Panc1 (cell line): ENCODE measurements at regions not wholly inside any gene's neighbourhood (a gene's known extent, or its start where the extent isn't known, plus 50 kb on each side); places are given as distances from the start of the nearest gene placed in this dataset.

Experiments
- ATAC-seq: fragments of 200-7000 bp; cut with Tn5 transposase; 2 replicates; pipeline ENCODE4 v1.9.1; 2020; ENCODE audit warnings: mild to moderate bottlenecking, moderate library complexity
- BruUV-seq: library from RNA; stranded (reverse); fragments of 400-500 nt; replicated peaks from 2 replicates; lab custom pipeline; 2021; lab: Mats Ljungman, UMichigan
- CTCF ChIA-PET: fragments of 300-600 bp; sonication (Branson Sonifier 250); formaldehyde crosslinking; loops from one replicate; lab custom pipeline; 2022; ENCODE audit warnings: antibody characterized with exemption; lab: Charles Lee
- POLR2A ChIA-PET: fragments of 300-600 bp; sonication (Branson Sonifier 250); formaldehyde crosslinking; loops from one replicate; lab custom pipeline; 2022; ENCODE audit warnings: antibody characterized with exemption; lab: Charles Lee
- DNase-seq: peaks from one replicate; pipeline ENCODE4 v3.0.0-alpha.2; 2010; ENCODE audit warnings: low read depth, low spot score
- H3K27ac ChIP-seq: 2 replicates; pipeline ENCODE4 v1.5.1; 2011; ENCODE audit warnings: mild to moderate bottlenecking, low read length, inconsistent platforms
- H3K27me3 ChIP-seq: fragments of 200-500 bp; sonication (Bioruptor generic); 2 replicates; pipeline ENCODE4 v1.6.0; 2014; ENCODE audit warnings: low read length, inconsistent platforms; ENCODE audit not compliant: control insufficient read depth, insufficient read depth
- H3K36me3 ChIP-seq: fragments of 200-500 bp; sonication (Bioruptor generic); 2 replicates; pipeline ENCODE4 v1.5.1; 2014; ENCODE audit warnings: inconsistent platforms, mild to moderate bottlenecking, low read length, moderate library complexity; ENCODE audit not compliant: control insufficient read depth, insufficient read depth
- H3K4me1 ChIP-seq: 2 replicates; pipeline ENCODE4 v1.5.1; 2011; ENCODE audit warnings: inconsistent platforms, mild to moderate bottlenecking, low read length, moderate library complexity; ENCODE audit not compliant: control insufficient read depth, insufficient read depth
- H3K4me3 ChIP-seq, 2 experiments: 2 replicates each; pipeline ENCODE4 v1.5.1; 2011 to 2012; ENCODE audit warnings: low read depth in 2 of 2, low read length in 2 of 2, mild to moderate bottlenecking in 2 of 2, inconsistent platforms in 1 of 2, moderate library complexity in 1 of 2
- H3K9me3 ChIP-seq: fragments of 200-500 bp; sonication (Bioruptor generic); 2 replicates; pipeline ENCODE4 v1.5.1; 2014; ENCODE audit warnings: low read depth, mild to moderate bottlenecking, inconsistent platforms, low read length, moderate library complexity; ENCODE audit not compliant: control insufficient read depth, insufficient read depth
- POLR2AphosphoS5 ChIP-seq: IDR thresholded peaks from 2 replicates; pipeline ENCODE4 v1.6.1; 2012; ENCODE audit warnings: mild to moderate bottlenecking, low read depth, low read length, moderate library complexity
- SIN3A ChIP-seq: IDR thresholded peaks from 2 replicates; pipeline ENCODE4 v1.6.1; 2012; ENCODE audit warnings: low read depth, mild to moderate bottlenecking, low read length, moderate library complexity, borderline replicate concordance; ENCODE audit not compliant: insufficient read depth
- TCF7L2 ChIP-seq: IDR thresholded peaks from 2 replicates; pipeline ENCODE4 v1.6.1; 2011; ENCODE audit warnings: mild to moderate bottlenecking, low read depth, low read length, inconsistent platforms
- in situ Hi-C: cut with HindIII; loops from 2 replicates; pipeline ENCODE4 v1.10.0; 2016; ENCODE audit warnings: low sequenced_read_pairs, low pct_unique_long_range_greater_than_20kb
- intact Hi-C: fragments of 100-400 bp; cut with micrococcal nuclease; formaldehyde crosslinking; loops from one replicate; pipeline ENCODE4 v1.10.0; 2022; ENCODE audit not compliant: unreplicated experiment
- TF ChIP-seq, protein P1 (sequence below), 2 experiments: IDR thresholded peaks; 2 replicates each; pipeline ENCODE4 v1.6.1; 2011 to 2012; ENCODE audit warnings: low read depth in 2 of 2, control low read depth in 1 of 2, low read length in 1 of 2, mild to moderate bottlenecking in 1 of 2, moderate library complexity in 1 of 2; ENCODE audit not compliant: insufficient read depth in 1 of 2
- TF ChIP-seq, protein P2 (sequence below): fragments of 450-650 bp; IDR thresholded peaks from 2 replicates; pipeline ENCODE4 v1.5.1; 2017; ENCODE audit warnings: mild to moderate bottlenecking

DNA sequence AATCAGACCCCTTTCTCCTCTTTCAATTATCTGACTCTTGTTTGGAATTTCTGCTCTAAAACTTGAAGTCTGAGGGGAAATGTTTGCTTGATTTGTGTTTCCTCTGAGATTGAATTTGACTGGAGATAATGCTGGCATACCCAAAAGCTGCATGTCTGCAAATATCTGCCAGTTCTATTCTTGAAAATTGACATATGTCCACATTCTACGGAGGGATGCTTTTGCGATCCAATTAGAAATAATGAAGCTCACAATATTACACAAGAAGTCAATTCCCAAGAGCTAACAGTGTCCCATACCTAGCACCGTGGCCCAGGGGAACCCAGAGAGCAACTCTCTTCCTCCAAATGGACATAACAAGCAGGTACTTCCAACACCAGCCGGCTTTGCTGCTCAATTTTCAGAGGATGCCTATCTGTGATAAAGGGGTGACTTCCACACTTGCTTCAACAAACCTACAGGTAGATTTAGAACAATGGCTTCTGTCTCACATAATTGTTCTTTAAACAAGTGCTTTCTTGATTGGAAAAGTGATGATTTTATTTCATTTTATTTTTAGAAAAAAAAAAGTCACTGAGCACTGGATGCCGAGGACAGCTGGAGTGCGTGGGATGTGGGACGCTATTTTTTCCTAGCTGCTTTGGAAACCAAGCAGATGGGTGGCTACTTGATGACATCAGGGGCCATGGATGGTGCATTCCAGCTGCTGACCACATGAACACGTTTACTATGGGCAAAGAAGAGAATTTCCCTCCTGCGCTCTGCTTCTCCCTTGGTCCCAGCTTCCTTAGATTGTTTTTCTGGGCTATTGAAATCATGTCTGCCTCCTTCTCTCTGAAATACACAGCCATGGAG is 488.9 kb downstream of the RNF144A start:
- TF ChIP-seq TCF7L2 (no peak), POLR2AphosphoS5 (no peak), SIN3A (no peak)
- TF ChIP-seq, protein P1, sequence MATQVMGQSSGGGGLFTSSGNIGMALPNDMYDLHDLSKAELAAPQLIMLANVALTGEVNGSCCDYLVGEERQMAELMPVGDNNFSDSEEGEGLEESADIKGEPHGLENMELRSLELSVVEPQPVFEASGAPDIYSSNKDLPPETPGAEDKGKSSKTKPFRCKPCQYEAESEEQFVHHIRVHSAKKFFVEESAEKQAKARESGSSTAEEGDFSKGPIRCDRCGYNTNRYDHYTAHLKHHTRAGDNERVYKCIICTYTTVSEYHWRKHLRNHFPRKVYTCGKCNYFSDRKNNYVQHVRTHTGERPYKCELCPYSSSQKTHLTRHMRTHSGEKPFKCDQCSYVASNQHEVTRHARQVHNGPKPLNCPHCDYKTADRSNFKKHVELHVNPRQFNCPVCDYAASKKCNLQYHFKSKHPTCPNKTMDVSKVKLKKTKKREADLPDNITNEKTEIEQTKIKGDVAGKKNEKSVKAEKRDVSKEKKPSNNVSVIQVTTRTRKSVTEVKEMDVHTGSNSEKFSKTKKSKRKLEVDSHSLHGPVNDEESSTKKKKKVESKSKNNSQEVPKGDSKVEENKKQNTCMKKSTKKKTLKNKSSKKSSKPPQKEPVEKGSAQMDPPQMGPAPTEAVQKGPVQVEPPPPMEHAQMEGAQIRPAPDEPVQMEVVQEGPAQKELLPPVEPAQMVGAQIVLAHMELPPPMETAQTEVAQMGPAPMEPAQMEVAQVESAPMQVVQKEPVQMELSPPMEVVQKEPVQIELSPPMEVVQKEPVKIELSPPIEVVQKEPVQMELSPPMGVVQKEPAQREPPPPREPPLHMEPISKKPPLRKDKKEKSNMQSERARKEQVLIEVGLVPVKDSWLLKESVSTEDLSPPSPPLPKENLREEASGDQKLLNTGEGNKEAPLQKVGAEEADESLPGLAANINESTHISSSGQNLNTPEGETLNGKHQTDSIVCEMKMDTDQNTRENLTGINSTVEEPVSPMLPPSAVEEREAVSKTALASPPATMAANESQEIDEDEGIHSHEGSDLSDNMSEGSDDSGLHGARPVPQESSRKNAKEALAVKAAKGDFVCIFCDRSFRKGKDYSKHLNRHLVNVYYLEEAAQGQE (IDR thresholded peaks at IDR 0.05; ENCODE audit: insufficient read depth in 1 of 2, low read depth in 2 of 2, low read length in 1 of 2): no peak
- TF ChIP-seq, protein P2, sequence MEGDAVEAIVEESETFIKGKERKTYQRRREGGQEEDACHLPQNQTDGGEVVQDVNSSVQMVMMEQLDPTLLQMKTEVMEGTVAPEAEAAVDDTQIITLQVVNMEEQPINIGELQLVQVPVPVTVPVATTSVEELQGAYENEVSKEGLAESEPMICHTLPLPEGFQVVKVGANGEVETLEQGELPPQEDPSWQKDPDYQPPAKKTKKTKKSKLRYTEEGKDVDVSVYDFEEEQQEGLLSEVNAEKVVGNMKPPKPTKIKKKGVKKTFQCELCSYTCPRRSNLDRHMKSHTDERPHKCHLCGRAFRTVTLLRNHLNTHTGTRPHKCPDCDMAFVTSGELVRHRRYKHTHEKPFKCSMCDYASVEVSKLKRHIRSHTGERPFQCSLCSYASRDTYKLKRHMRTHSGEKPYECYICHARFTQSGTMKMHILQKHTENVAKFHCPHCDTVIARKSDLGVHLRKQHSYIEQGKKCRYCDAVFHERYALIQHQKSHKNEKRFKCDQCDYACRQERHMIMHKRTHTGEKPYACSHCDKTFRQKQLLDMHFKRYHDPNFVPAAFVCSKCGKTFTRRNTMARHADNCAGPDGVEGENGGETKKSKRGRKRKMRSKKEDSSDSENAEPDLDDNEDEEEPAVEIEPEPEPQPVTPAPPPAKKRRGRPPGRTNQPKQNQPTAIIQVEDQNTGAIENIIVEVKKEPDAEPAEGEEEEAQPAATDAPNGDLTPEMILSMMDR: no peak
- in situ Hi-C loops: no loop called here
- Histone ChIP-seq H3K4me1 (no peaks in the 10 kb centered on the region), H3K27me3 (no peaks in the 10 kb centered on the region), H3K9me3 (no peaks in the 10 kb centered on the region), H3K4me3 (no peak overlapping the region), H3K27ac (no peak overlapping the region), H3K36me3 (no peaks in the 10 kb centered on the region)
- CTCF ChIA-PET: no interaction called here
- intact Hi-C loops: no loop called here
- POLR2A ChIA-PET: no interaction called here
- ATAC-seq (no peak), DNase-seq (no peak)
- BruUV-seq: no TSS peak

DNA sequence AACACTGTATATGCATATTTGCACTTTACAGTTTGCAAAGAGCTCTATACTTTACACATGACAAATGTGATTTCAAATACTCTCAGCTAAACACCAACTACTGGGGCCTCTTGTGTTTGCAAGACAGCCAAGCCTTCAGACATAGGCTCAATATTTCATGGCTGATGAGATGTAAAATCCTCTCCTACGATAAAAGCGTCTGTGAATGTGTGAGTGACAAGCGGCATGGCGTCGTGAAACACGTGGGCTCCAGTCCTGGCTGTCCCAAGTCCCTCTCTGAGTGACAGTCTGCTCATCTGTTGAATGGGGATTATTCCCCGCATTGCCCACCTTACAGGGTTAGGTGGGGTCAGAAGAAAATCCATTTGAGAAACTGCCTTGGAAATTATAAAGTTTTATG is 489.8 kb downstream of the RNF144A start:
- DNase-seq: no peak
- ATAC-seq: no peak
- no TSS peak for BruUV-seq
- Histone ChIP-seq H3K27me3 (no peaks in the 10 kb centered on the region), H3K9me3 (no peaks in the 10 kb centered on the region), H3K27ac (no peak overlapping the region), H3K36me3 (no peaks in the 10 kb centered on the region), H3K4me3 (no peak overlapping the region), H3K4me1 (no peaks in the 10 kb centered on the region)
- TF ChIP-seq POLR2AphosphoS5 (no peak), SIN3A (no peak), TCF7L2 (no peak)
- TF ChIP-seq, protein P1 (IDR thresholded peaks at IDR 0.05; ENCODE audit: insufficient read depth in 1 of 2, low read depth in 2 of 2, low read length in 1 of 2): no peak
- TF ChIP-seq, protein P2: no peak
- intact Hi-C loops (no loop called here), in situ Hi-C loops (no loop called here)
- ChIA-PET POLR2A (no interaction called here), CTCF (no interaction called here)
